Gastroesophageal sphincter (tissue), 4 donors: ENCODE measurements at regions not wholly inside any gene's neighbourhood (a gene's known extent, or its start where the extent isn't known, plus 50 kb on each side); places are given as distances from the start of the nearest gene placed in this dataset.

Source experiments
- ATAC-seq: fragments of 150-250 bp; one replicate; pipeline ENCODE4 v1.9.1; 2016; ENCODE audit warnings: mild to moderate bottlenecking, moderate library complexity
- H3K27ac ChIP-seq, 4 donors: fragments of 200-600 bp; sonication (generic) in 3 of 4; 1 replicate in 3 of 4; 2 replicates in 1 of 4; pipeline ENCODE4 v1.5.1; 2016 to 2019
- H3K27me3 ChIP-seq: fragments of 200-600 bp; sonication (generic); one replicate; pipeline ENCODE4 v1.5.1; 2019
- H3K36me3 ChIP-seq, 2 donors: fragments of 200-600 bp; sonication (generic); one replicate each; pipeline ENCODE4 v1.5.1; 2019; ENCODE audit warnings: control low read depth in 1 of 2
- H3K4me1 ChIP-seq, 3 donors: fragments of 200-600 bp; sonication (generic); 1 replicate in 2 of 3; 2 replicates in 1 of 3; pipeline ENCODE4 v1.5.1; 2016 to 2019; ENCODE audit warnings: control low read depth in 2 of 3
- H3K4me3 ChIP-seq, 2 donors: fragments of 200-600 bp; sonication (generic); one replicate each; pipeline ENCODE4 v1.5.1; 2019; ENCODE audit warnings: mild to moderate bottlenecking in 1 of 2, moderate library complexity in 1 of 2
- H3K9me3 ChIP-seq, 3 donors: fragments of 200-600 bp; sonication (generic); one replicate each; pipeline ENCODE4 v1.5.1; 2017 to 2019; ENCODE audit warnings: control low read depth in 2 of 3
- EP300 ChIP-seq: sonication (generic); formaldehyde crosslinking; IDR thresholded peaks from one replicate; pipeline ENCODE4 v1.6.1; 2017; ENCODE audit warnings: antibody characterized with exemption, mild to moderate bottlenecking
- POLR2A ChIP-seq, 2 donors: fragments of 450-650 bp; IDR thresholded peaks; one replicate each; pipeline ENCODE4 v1.6.1; 2017; ENCODE audit warnings: antibody characterized with exemption in 2 of 2, mild to moderate bottlenecking in 2 of 2, moderate library complexity in 1 of 2
- POLR2AphosphoS5 ChIP-seq: sonication (generic); formaldehyde crosslinking; IDR thresholded peaks from one replicate; pipeline ENCODE4 v1.6.1; 2017; ENCODE audit warnings: antibody characterized with exemption
- WGBS, 2 donors: methylation state at CpG; one replicate each; pipeline ENCODE4 v1.1.5; 2018; ENCODE audit warnings: low coverage in 1 of 2; 5-methylcytosine and 5-hydroxymethylcytosine counted together
- TF ChIP-seq, protein P1 (sequence below), 4 experiments: fragments of 200-600 bp in 2 of 4; fragments of 450-650 bp in 2 of 4; sonication (generic) in 1 of 4; IDR thresholded peaks; one replicate each; pipeline ENCODE4 v1.5.1; 2017 to 2019; ENCODE audit warnings: antibody characterized with exemption in 4 of 4, mild to moderate bottlenecking in 2 of 4, moderate library complexity in 2 of 4

- Histone ChIP-seq H3K4me1 (peaks cover 0 to 26% (median 7%) of the 10 kb centered on the region in 3 donors), H3K36me3 (no peaks in the 10 kb centered on the region), H3K27ac (no peak overlapping the region), H3K27me3 (no peaks in the 10 kb centered on the region), H3K9me3 (no peaks in the 10 kb centered on the region), H3K4me3 (peak overlapping the region in 1 of 2 donors; percentile 49)
- no peak for ATAC-seq
- WGBS, 2 donors: 80 to 88% methylated on average over 3 to 6 of the region's 6 CpGs
- TF ChIP-seq POLR2A (IDR thresholded peaks at IDR 0.05) (no peak), POLR2AphosphoS5 (no peak), EP300 (no peak)
- TF ChIP-seq, protein P1, sequence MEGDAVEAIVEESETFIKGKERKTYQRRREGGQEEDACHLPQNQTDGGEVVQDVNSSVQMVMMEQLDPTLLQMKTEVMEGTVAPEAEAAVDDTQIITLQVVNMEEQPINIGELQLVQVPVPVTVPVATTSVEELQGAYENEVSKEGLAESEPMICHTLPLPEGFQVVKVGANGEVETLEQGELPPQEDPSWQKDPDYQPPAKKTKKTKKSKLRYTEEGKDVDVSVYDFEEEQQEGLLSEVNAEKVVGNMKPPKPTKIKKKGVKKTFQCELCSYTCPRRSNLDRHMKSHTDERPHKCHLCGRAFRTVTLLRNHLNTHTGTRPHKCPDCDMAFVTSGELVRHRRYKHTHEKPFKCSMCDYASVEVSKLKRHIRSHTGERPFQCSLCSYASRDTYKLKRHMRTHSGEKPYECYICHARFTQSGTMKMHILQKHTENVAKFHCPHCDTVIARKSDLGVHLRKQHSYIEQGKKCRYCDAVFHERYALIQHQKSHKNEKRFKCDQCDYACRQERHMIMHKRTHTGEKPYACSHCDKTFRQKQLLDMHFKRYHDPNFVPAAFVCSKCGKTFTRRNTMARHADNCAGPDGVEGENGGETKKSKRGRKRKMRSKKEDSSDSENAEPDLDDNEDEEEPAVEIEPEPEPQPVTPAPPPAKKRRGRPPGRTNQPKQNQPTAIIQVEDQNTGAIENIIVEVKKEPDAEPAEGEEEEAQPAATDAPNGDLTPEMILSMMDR (IDR thresholded peaks at IDR 0.05): no peak
Measured at GRCh38 chr9:121550041-121550440, 50.4 kb upstream of the GGTA1 start.

DNA sequence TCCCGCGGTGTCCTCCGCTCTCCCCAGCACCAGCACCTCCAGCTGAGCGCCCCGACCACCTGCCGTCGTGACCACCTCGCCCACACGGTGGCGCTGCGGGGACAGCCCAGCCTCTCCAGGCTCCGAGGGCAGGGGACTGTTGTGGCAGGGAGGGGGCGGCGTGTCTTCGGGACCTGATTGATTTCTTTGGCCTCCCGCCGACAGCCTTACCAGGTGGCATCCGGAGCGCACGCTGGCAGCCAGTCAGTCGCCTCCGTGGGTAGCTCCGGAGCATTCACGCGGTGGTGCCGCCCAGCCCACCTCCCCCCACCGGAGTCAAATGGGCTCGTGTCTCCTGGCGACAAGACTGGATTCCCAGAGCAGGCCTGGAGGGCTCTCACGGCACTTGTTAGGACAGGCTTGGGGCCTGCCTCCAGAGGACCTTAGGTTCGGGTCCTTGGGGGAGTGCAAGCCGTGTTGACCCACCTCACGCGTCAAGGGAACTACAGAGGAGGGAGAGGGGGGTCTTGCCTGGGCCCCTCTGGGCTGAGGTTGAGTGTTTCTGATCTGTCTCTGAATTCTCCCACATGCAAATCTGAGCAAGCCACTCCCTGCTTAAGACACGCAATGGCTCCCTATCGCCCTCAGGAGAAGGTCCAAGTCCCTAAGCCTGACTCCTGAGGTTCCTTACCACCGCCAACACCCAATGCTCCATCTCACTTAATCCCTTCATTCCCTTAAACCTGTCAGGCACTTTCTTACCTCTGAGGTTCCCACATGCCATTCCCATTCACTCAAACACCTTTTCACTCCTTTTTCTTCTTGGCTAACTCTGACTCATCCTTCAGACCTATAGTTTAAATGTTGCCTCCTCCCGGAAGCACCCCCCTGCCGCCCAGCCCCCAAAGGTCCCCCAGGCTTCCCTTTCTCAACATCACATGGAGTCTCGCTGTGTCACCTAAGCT is 51.2 kb upstream of the GGTA1 start:
- Histone ChIP-seq H3K9me3 (no peaks in the 10 kb centered on the region), H3K27ac (peak overlapping the region in 1 of 4 donors; percentile 41), H3K27me3 (no peaks in the 10 kb centered on the region), H3K4me3 (peak overlapping the region in 1 of 2 donors; percentile 49), H3K4me1 (peaks cover 0 to 21% (median 6%) of the 10 kb centered on the region in 3 donors), H3K36me3 (no peaks in the 10 kb centered on the region)
- peak; percentile 62 for ATAC-seq
- WGBS, 2 donors: 45 to 88% methylated on average over 3 to 12 of the region's 40 CpGs
- TF ChIP-seq POLR2AphosphoS5 (peak; percentile 57), EP300 (no peak), POLR2A (IDR thresholded peaks at IDR 0.05) (no peak)
- TF ChIP-seq, protein P1 (IDR thresholded peaks at IDR 0.05): peak in 3 of 4 experiments; percentile 95 to 98 (median 98)

DNA sequence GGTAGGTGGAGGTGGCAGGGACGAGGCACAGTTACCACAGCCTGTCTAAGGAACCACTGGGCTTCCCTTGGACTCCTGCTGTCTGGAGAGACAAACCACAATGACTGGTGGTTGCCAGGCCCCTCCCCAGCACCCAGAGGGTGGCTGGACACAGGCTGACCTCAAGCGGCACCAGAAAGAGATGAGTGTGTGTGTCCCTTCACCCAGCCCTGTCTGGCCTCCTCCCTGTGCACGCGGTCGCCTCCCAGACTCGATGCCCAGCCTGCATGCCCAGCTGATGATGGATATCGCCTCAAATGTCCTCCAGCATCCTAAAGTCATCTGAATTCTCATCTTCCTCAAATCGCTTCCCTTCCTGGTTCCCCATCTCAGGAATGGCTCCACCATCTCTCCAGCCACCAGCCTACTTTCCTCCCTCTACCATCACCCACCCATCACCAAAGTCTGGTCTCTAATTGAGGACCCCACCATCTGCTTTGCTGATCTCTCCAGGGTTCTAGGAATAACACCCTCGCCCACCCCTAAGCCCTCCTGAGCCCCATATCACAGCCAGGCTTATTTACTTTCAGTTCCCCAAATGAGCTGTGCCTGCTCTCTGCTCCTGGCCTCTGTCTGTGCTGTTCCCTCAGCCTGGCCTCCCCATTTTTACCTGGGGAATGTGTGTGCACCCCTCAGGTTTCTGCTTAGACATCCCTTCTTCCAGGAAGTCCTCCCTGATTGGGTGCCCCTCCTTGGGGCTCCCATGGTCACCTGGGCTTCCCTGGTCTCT is 52.5 kb upstream of the GGTA1 start:
- H3K4me1 ChIP-seq: peaks cover 0 to 26% (median 8%) of the 10 kb centered on the region in 3 donors
- no peak overlapping the region for H3K4me3 ChIP-seq
- no peaks in the 10 kb centered on the region for H3K9me3 ChIP-seq
- WGBS, 2 donors: 77 to 80% methylated on average over 4 to 7 of the region's 9 CpGs
- ATAC-seq: no peak
- no peaks in the 10 kb centered on the region for H3K36me3 ChIP-seq
- H3K27me3 ChIP-seq: no peaks in the 10 kb centered on the region
- no peak for TF ChIP-seq EP300
- no peak for TF ChIP-seq POLR2A (IDR thresholded peaks at IDR 0.05)
- TF ChIP-seq, protein P1 (IDR thresholded peaks at IDR 0.05): no peak
- no peak for TF ChIP-seq POLR2AphosphoS5
- no peak overlapping the region for H3K27ac ChIP-seq

GRCh38 chr9:121556082-121556481 is 56.4 kb upstream of the GGTA1 start:
- Histone ChIP-seq H3K27me3 (no peaks in the 10 kb centered on the region), H3K27ac (peak overlapping the region in 3 of 4 donors; percentile 59 to 83 (median 83))
- WGBS, 2 donors: 76 to 82% methylated on average over 2 to 3 of the region's 3 CpGs

More at GRCh38 chr9:121556082-121556481, 56.4 kb upstream of the GGTA1 start:
- H3K4me3 ChIP-seq: no peak overlapping the region
- ATAC-seq: no peak
- H3K4me1 ChIP-seq: peaks cover 0 to 35% (median 19%) of the 10 kb centered on the region in 3 donors
- no peaks in the 10 kb centered on the region for H3K36me3 ChIP-seq
- no peaks in the 10 kb centered on the region for H3K9me3 ChIP-seq
- TF ChIP-seq EP300 (no peak), POLR2AphosphoS5 (no peak), POLR2A (IDR thresholded peaks at IDR 0.05) (no peak)
- TF ChIP-seq, protein P1 (IDR thresholded peaks at IDR 0.05): no peak
